ENCODE measurements at regions not wholly inside any gene's neighbourhood (a gene's known extent, or its start where the extent isn't known, plus 50 kb on each side); places are given as distances from the start of the nearest gene placed in this dataset.
A peak's percentile ranks its signal among the peaks of the same experiment; 100 is the strongest.

DNA sequence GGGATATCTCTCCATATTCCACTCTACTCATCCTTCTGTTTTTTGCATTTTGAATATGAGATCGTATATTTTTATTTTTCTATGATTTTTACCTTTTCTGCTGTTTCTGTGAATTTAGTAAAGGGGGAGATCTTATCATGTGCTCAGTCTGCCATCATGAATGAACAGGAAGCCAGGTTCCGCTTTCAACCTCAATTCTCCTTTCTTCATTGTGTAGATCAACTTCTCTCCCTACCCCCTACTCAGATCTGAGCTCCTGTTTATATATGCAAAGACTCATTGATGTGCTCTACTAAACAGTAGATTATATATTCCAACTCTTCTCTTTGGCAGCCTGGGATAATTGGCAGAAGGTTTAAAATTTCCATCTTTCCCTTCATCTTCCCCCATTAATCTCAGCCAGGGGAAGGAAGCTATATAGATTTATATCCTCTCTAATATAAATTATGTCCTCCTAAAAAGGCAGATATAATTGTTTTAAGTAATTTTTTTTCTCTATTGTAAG lies 336.7 kb upstream of the PLET1 start:
- H3K4me1 ChIP-seq, result no peaks in the 10 kb centered on the region
- H3K27me3 ChIP-seq, result no peaks in the 10 kb centered on the region
- no peak overlapping the region for H3K4me3 ChIP-seq
- H3K27ac ChIP-seq, result no peak overlapping the region
- TF ChIP-seq POLR2AphosphoS5 (IDR thresholded peaks at IDR 0.05), result no peak
- no peak for TF ChIP-seq POLR2A (IDR thresholded peaks at IDR 0.05)
- no peak for TF ChIP-seq CTCF (IDR thresholded peaks at IDR 0.05)
- H3K36me3 ChIP-seq, result no peaks in the 10 kb centered on the region
- no peak for DNase-seq (ENCODE audit: low spot score in 2 of 2)
- no peaks in the 10 kb centered on the region for H3K9me3 ChIP-seq
- intact Hi-C loops (cut with DNase I; ENCODE audit: low total_unique reads), result no loop called here

GRCh38 chr11:112599265-112599664 lies 338.6 kb upstream of the PLET1 start:
- TF ChIP-seq POLR2AphosphoS5 (IDR thresholded peaks at IDR 0.05) (no peak), CTCF (IDR thresholded peaks at IDR 0.05) (no peak), POLR2A (IDR thresholded peaks at IDR 0.05) (no peak)
- H3K27ac ChIP-seq, result peak overlapping the region; percentile 3 to 41
- intact Hi-C loops (cut with DNase I; ENCODE audit: low total_unique reads), result no loop called here
- no peaks in the 10 kb centered on the region for H3K27me3 ChIP-seq
- no peaks in the 10 kb centered on the region for H3K36me3 ChIP-seq
- DNase-seq (ENCODE audit: low spot score in 2 of 2), result no peak
- H3K9me3 ChIP-seq, result no peaks in the 10 kb centered on the region
- no peaks in the 10 kb centered on the region for H3K4me1 ChIP-seq
- H3K4me3 ChIP-seq, result no peak overlapping the region

DNA sequence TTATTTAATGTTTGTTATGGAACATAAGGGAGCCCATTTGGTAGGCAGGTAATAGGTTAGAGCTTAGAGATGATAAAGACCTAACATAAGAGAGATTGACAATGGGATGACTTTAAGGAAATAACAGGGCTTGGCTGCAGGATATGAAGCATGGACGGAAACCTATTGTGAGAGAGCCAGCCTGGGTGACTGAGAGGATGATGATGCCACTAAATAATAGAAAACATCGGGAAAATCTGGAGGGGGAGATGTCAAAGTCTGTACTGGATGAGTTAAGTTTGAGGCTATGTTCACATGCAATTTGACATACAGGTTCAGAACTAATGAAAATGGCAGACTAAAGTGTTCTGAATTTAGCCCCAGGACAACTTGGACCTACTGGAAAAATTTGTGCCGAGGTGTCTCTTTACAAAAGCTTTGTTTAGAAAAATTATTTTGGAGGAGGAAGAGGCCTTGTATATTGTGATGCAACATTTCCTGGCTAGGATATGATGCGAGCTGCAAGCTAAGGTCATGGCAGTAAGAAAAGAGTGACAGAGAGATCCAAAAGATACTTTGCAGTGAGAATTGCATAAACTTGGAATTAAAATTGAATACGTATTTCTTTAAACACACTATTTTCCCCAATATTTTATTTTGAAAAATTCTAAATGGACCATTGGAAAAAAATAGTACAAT lies 339.3 kb upstream of the PLET1 start:
- no peaks in the 10 kb centered on the region for H3K36me3 ChIP-seq
- peak overlapping the region; percentile 3 to 41 for H3K27ac ChIP-seq
- no peak for DNase-seq (ENCODE audit: low spot score in 2 of 2)
- TF ChIP-seq CTCF (IDR thresholded peaks at IDR 0.05), result no peak
- TF ChIP-seq POLR2A (IDR thresholded peaks at IDR 0.05), result no peak
- TF ChIP-seq POLR2AphosphoS5 (IDR thresholded peaks at IDR 0.05), result no peak
- intact Hi-C loops (cut with DNase I; ENCODE audit: low total_unique reads), result no loop called here
- no peaks in the 10 kb centered on the region for H3K4me1 ChIP-seq
- H3K4me3 ChIP-seq, result no peak overlapping the region
- H3K27me3 ChIP-seq, result no peaks in the 10 kb centered on the region
- H3K9me3 ChIP-seq, result no peaks in the 10 kb centered on the region

- Histone ChIP-seq H3K4me3 (no peak overlapping the region), H3K9me3 (no peaks in the 10 kb centered on the region), H3K27ac (no peak overlapping the region), H3K27me3 (no peaks in the 10 kb centered on the region), H3K36me3 (no peaks in the 10 kb centered on the region), H3K4me1 (no peaks in the 10 kb centered on the region)
- no peak for DNase-seq (ENCODE audit: low spot score in 2 of 2)
- intact Hi-C loops (cut with DNase I; ENCODE audit: low total_unique reads), result no loop called here
- no peak for TF ChIP-seq CTCF (IDR thresholded peaks at IDR 0.05)
- no peak for TF ChIP-seq POLR2A (IDR thresholded peaks at IDR 0.05)
- no peak for TF ChIP-seq POLR2AphosphoS5 (IDR thresholded peaks at IDR 0.05)
Observed at GRCh38 chr11:112605093-112605666, 344.5 kb upstream of the PLET1 start.

GRCh38 chr11:112606656-112607055 lies 346.0 kb upstream of the PLET1 start:
- TF ChIP-seq CTCF (IDR thresholded peaks at IDR 0.05) (no peak), POLR2A (IDR thresholded peaks at IDR 0.05) (no peak), POLR2AphosphoS5 (IDR thresholded peaks at IDR 0.05) (no peak)
- H3K27me3 ChIP-seq, result no peaks in the 10 kb centered on the region
- no peak for DNase-seq (ENCODE audit: low spot score in 2 of 2)
- intact Hi-C loops (cut with DNase I; ENCODE audit: low total_unique reads), result no loop called here
- H3K9me3 ChIP-seq, result no peaks in the 10 kb centered on the region
- no peak overlapping the region for H3K4me3 ChIP-seq
- peaks cover 0 to 1% of the 10 kb centered on the region in 2 donors for H3K4me1 ChIP-seq
- H3K27ac ChIP-seq, result no peak overlapping the region
- H3K36me3 ChIP-seq, result no peaks in the 10 kb centered on the region

Data from breast epithelium (tissue), 4 donors.